Right atrium auricular region (tissue), 2 donors: ENCODE measurements at regions not wholly inside any gene's neighbourhood (a gene's known extent, or its start where the extent isn't known, plus 50 kb on each side); places are given as distances from the start of the nearest gene placed in this dataset.

ENCODE experiments used
- DNase-seq: peaks from one replicate; pipeline ENCODE4 v3.0.0-alpha.2; 2019; ENCODE audit warnings: low spot score
- H3K27ac ChIP-seq, 2 donors: fragments of 200-600 bp; sonication (generic); 1 replicate in 1 of 2; 2 replicates in 1 of 2; pipeline ENCODE4 v1.5.1; 2016 to 2019
- H3K27me3 ChIP-seq, 2 donors: fragments of 200-600 bp; sonication (generic); one replicate each; pipeline versions ENCODE4 v1.5.1 to v1.6.0; 2017 to 2019
- H3K36me3 ChIP-seq: fragments of 200-600 bp; sonication (generic); one replicate; pipeline ENCODE4 v1.5.1; 2016
- H3K4me1 ChIP-seq, 2 donors: fragments of 200-600 bp; sonication (generic); one replicate each; pipeline versions ENCODE4 v1.5.1 to v1.6.0; 2017 to 2019
- H3K4me3 ChIP-seq, 2 donors: fragments of 200-600 bp; sonication (generic); 1 replicate in 1 of 2; 2 replicates in 1 of 2; pipeline ENCODE4 v1.5.1; 2017 to 2019; ENCODE audit warnings: mild to moderate bottlenecking in 1 of 2, moderate library complexity in 1 of 2
- H3K9me3 ChIP-seq, 2 donors: fragments of 200-600 bp; sonication (generic); one replicate each; pipeline ENCODE4 v1.5.1; 2019
- CTCF ChIP-seq, 2 donors: fragments of 200-600 bp; sonication (generic); IDR thresholded peaks; one replicate each; pipeline ENCODE4 v1.5.1; 2019; ENCODE audit warnings: antibody characterized with exemption in 2 of 2

GRCh38 chr6:169165561-169166300 is 87.9 kb downstream of the THBS2 start:
- Histone ChIP-seq H3K36me3 (no peaks in the 10 kb centered on the region), H3K4me1 (peaks cover 0 to 28% of the 10 kb centered on the region in 2 donors), H3K4me3 (no peak overlapping the region), H3K27me3 (no peaks in the 10 kb centered on the region), H3K9me3 (no peaks in the 10 kb centered on the region), H3K27ac (no peak overlapping the region)
- DNase-seq, result no peak
- no peak for TF ChIP-seq CTCF (IDR thresholded peaks at IDR 0.05)

DNA sequence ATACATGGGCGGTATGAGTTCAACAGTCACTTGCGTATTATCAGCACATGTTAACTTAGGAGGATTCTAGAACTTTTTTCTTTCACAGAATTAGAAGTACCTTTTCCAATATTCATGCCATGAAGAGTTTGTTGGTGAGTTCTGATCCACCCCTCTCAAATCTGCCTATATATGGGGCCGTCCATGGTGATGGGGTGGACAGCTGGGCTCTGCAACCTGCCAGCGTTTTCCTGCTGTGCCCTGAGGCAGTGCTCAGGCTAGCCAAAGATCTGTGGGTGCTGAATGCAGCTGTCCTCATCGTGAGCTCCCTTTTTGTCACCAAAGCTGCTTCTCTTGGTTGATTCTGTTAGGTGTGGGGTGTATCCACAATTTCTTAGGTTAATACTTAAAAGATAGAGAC is 88.7 kb downstream of the THBS2 start:
- no peak for DNase-seq
- TF ChIP-seq CTCF (IDR thresholded peaks at IDR 0.05), result no peak
- Histone ChIP-seq H3K4me1 (peaks cover 0 to 28% of the 10 kb centered on the region in 2 donors), H3K4me3 (no peak overlapping the region), H3K9me3 (no peaks in the 10 kb centered on the region), H3K27me3 (no peaks in the 10 kb centered on the region), H3K36me3 (no peaks in the 10 kb centered on the region), H3K27ac (no peak overlapping the region)

GRCh38 chr6:169164451-169164850 is 89.2 kb downstream of the THBS2 start:
- Histone ChIP-seq H3K36me3 (no peaks in the 10 kb centered on the region), H3K4me1 (peaks cover 0 to 28% of the 10 kb centered on the region in 2 donors), H3K4me3 (no peak overlapping the region), H3K9me3 (no peaks in the 10 kb centered on the region), H3K27ac (no peak overlapping the region), H3K27me3 (no peaks in the 10 kb centered on the region)
- TF ChIP-seq CTCF (IDR thresholded peaks at IDR 0.05), result no peak
- DNase-seq, result no peak

- Histone ChIP-seq H3K27me3 (no peaks in the 10 kb centered on the region), H3K36me3 (no peaks in the 10 kb centered on the region), H3K9me3 (no peaks in the 10 kb centered on the region), H3K27ac (peak overlapping the region; percentile 58), H3K4me3 (no peak overlapping the region), H3K4me1 (peaks cover 0 to 26% of the 10 kb centered on the region in 2 donors)
- no peak for TF ChIP-seq CTCF (IDR thresholded peaks at IDR 0.05)
- no peak for DNase-seq
Measured at GRCh38 chr6:169163411-169163901, 90.2 kb downstream of the THBS2 start.

- H3K27me3 ChIP-seq, result no peaks in the 10 kb centered on the region
- no peaks in the 10 kb centered on the region for H3K36me3 ChIP-seq
- peaks cover 0 to 29% of the 10 kb centered on the region in 2 donors for H3K4me1 ChIP-seq
- peak overlapping the region; percentile 58 to 60 for H3K27ac ChIP-seq
- no peaks in the 10 kb centered on the region for H3K9me3 ChIP-seq
- H3K4me3 ChIP-seq, result no peak overlapping the region
- TF ChIP-seq CTCF (IDR thresholded peaks at IDR 0.05), result no peak
- DNase-seq, result peak; percentile 91
Measured at GRCh38 chr6:169162752-169163407, 90.8 kb downstream of the THBS2 start.
